Breast epithelium (tissue), 4 donors: ENCODE measurements at regions not wholly inside any gene's neighbourhood (a gene's known extent, or its start where the extent isn't known, plus 50 kb on each side); places are given as distances from the start of the nearest gene placed in this dataset.

Source experiments
- DNase-seq, 2 donors: peaks; one replicate each; pipeline ENCODE4 v3.0.0-alpha.2; 2019; ENCODE audit warnings: low spot score in 2 of 2
- H3K27ac ChIP-seq, 2 donors: fragments of 200-600 bp; sonication (generic) in 1 of 2; one replicate each; pipeline ENCODE4 v1.5.1; 2016 to 2019; ENCODE audit warnings: mild to moderate bottlenecking in 1 of 2
- H3K27me3 ChIP-seq, 2 donors: fragments of 200-600 bp; sonication (generic) in 1 of 2; one replicate each; pipeline versions ENCODE4 v1.5.1 to v1.6.0; 2017 to 2019; ENCODE audit warnings: control low read depth in 1 of 2, mild to moderate bottlenecking in 1 of 2
- H3K36me3 ChIP-seq: fragments of 200-600 bp; one replicate; pipeline ENCODE4 v1.5.1; 2019
- H3K4me1 ChIP-seq, 2 donors: fragments of 200-600 bp; sonication (generic); one replicate each; pipeline ENCODE4 v1.5.1; 2016 to 2019; ENCODE audit warnings: control low read depth in 1 of 2
- H3K4me3 ChIP-seq, 3 donors: fragments of 200-600 bp; sonication (generic); 1 replicate in 2 of 3; 2 replicates in 1 of 3; pipeline ENCODE4 v1.5.1; 2016 to 2019; ENCODE audit warnings: mild to moderate bottlenecking in 3 of 3, moderate library complexity in 2 of 3
- H3K9me3 ChIP-seq, 2 donors: fragments of 200-600 bp; sonication (generic) in 1 of 2; one replicate each; pipeline ENCODE4 v1.5.1; 2016 to 2019; ENCODE audit warnings: control low read depth in 1 of 2
- POLR2A ChIP-seq: fragments of 450-650 bp; IDR thresholded peaks from one replicate; pipeline ENCODE4 v1.6.1; 2016; ENCODE audit warnings: antibody characterized with exemption, mild to moderate bottlenecking, moderate library complexity
- POLR2AphosphoS5 ChIP-seq, 3 donors: sonication (generic); formaldehyde crosslinking; IDR thresholded peaks; one replicate each; pipeline ENCODE4 v1.6.1; 2017; ENCODE audit warnings: antibody characterized with exemption in 3 of 3
- intact Hi-C: fragments of 100-400 bp; cut with DNase I; formaldehyde crosslinking; loops from one replicate; pipeline ENCODE4 v1.15.1; 2023; ENCODE audit warnings: low total_unique reads
- TF ChIP-seq, protein P1 (sequence below), 3 donors: fragments of 450-650 bp; IDR thresholded peaks; one replicate each; pipeline ENCODE4 v1.5.1; 2016 to 2017; ENCODE audit warnings: antibody characterized with exemption in 3 of 3, mild to moderate bottlenecking in 3 of 3, moderate library complexity in 3 of 3

DNA sequence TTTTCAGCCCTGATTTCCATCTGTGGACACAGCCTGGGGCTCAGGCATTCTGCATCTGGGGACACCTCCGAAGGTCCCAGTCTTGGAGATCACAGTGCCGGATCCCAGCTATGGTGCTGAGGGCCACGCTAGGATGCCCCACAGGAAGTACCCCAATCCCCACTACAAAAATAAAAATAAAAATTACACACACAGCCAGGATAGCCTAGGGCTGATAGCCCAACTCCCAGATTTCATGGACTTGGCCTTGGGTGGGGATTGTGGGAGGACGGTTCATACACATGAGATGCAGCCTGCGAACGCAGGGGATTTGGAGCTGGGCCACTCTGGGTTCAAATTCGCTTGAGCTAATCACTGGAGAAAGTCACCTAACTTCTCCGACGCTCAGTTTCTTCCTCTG is 237.7 kb downstream of the BUD13 start:
- no peaks in the 10 kb centered on the region for H3K36me3 ChIP-seq
- TF ChIP-seq, protein P1, sequence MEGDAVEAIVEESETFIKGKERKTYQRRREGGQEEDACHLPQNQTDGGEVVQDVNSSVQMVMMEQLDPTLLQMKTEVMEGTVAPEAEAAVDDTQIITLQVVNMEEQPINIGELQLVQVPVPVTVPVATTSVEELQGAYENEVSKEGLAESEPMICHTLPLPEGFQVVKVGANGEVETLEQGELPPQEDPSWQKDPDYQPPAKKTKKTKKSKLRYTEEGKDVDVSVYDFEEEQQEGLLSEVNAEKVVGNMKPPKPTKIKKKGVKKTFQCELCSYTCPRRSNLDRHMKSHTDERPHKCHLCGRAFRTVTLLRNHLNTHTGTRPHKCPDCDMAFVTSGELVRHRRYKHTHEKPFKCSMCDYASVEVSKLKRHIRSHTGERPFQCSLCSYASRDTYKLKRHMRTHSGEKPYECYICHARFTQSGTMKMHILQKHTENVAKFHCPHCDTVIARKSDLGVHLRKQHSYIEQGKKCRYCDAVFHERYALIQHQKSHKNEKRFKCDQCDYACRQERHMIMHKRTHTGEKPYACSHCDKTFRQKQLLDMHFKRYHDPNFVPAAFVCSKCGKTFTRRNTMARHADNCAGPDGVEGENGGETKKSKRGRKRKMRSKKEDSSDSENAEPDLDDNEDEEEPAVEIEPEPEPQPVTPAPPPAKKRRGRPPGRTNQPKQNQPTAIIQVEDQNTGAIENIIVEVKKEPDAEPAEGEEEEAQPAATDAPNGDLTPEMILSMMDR (IDR thresholded peaks at IDR 0.05), result no peak
- TF ChIP-seq POLR2AphosphoS5 (IDR thresholded peaks at IDR 0.05), result no peak
- TF ChIP-seq POLR2A, result no peak
- intact Hi-C loops, result no loop called here

DNA sequence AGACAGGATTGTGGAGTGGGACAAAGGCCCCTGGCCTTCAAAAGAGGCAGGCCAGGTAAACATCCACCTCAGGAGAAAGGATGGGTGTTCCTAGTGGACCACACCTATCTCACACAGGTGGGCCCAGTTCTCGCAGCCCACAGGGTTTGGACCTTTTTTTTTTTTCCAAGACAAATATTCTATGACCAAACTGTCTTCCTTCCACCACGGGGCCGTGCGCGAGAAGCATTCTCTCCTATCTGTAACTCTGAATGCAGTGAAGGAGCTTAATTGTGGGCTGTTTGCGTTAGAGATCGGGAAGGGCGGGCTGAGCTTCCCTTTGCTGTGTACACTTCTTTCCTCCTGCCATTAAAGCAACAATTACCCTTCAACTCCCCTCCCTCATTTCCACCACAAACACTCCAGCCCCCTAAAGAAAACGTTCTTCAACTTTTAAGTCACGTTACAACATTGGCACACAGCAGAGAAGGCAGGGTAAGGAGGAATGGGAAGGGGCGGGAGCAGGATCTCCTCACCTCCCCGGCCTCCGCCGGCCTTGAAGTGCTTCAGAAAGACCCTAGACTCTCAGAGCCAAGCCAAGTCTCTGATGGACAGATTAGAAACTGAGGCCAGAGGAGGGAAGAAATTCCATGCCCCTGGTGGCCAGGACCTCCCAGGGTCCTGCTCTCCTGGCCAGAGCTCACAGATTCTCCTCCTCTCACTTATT is 238.4 kb downstream of the BUD13 start:
- Histone ChIP-seq H3K4me3 (no peak overlapping the region), H3K4me1 (no peaks in the 10 kb centered on the region), H3K36me3 (no peaks in the 10 kb centered on the region), H3K27ac (no peak overlapping the region), H3K27me3 (peaks cover 0 to 19% of the 10 kb centered on the region in 2 donors), H3K9me3 (peaks cover 3 to 13% of the 10 kb centered on the region in 2 donors)
- intact Hi-C loops, result no loop called here
- TF ChIP-seq POLR2A (no peak), POLR2AphosphoS5 (IDR thresholded peaks at IDR 0.05) (no peak)
- TF ChIP-seq, protein P1 (IDR thresholded peaks at IDR 0.05), result no peak
- no peak for DNase-seq

More for the DNA sequence above, 237.7 kb downstream of the BUD13 start:
- Histone ChIP-seq H3K4me1 (no peaks in the 10 kb centered on the region), H3K9me3 (peaks cover 5 to 20% of the 10 kb centered on the region in 2 donors), H3K4me3 (no peak overlapping the region), H3K27ac (no peak overlapping the region), H3K27me3 (peaks cover 0 to 19% of the 10 kb centered on the region in 2 donors)
- DNase-seq, result no peak

DNA sequence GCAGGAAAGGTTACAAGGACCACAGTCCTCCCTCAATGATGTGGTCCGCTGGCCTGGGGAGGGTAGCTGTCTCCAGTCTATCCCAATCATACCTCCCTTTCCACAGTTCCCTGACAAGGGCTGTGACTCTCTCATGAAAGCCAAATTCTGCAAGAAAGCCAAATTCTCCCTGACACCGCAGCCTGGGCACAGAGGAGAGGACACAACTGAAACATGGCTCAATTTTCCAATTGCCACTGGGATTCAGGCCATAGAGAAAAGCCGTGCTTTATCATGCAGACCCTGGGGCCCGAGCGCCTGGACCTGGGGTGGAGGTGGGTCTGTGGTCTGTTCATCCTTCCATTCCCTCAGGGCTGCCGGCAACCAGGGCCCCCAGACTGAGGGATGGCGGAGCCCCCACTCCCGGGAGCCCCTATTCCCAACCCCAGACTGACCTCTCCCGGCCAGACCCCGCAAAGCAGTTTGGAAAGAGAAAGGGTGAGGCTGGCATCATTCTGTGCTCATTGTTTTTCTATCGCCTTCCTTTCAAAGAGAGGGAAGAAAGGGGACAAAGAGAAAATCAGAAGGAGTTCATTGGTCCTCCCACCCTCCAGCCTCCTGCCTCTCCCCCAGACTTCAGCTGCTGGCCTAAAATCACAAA is 239.5 kb downstream of the BUD13 start:
- H3K36me3 ChIP-seq, result no peaks in the 10 kb centered on the region
- no peak overlapping the region for H3K4me3 ChIP-seq
- DNase-seq, result no peak
- no peaks in the 10 kb centered on the region for H3K4me1 ChIP-seq
- intact Hi-C loops, result no loop called here
- peaks cover 0 to 4% of the 10 kb centered on the region in 2 donors for H3K9me3 ChIP-seq
- no peak for TF ChIP-seq POLR2A
- TF ChIP-seq, protein P1 (IDR thresholded peaks at IDR 0.05), result no peak
- TF ChIP-seq POLR2AphosphoS5 (IDR thresholded peaks at IDR 0.05), result no peak
- no peak overlapping the region for H3K27ac ChIP-seq
- peaks cover 0 to 19% of the 10 kb centered on the region in 2 donors for H3K27me3 ChIP-seq

DNA sequence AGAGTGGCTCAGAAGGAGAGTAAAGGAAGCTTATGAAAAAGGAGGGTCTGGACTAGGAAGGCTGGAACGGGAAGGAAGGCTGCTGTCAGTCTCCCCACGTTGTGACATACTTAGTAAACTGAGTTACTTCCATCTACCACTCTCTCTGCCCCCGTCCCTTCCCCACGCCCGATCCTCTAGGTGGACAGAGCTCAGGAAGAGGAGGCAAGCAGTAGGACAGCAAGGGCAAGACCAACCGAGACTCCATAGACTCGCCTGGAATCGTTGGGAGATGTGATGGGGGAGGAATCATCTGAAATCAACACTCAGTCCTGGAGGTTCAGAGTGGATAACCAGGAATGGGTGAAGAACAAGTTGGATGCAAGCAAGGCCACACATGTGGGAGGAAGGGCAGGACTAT is 240.7 kb downstream of the BUD13 start:
- H3K27ac ChIP-seq, result no peak overlapping the region
- H3K36me3 ChIP-seq, result no peaks in the 10 kb centered on the region
- H3K4me1 ChIP-seq, result no peaks in the 10 kb centered on the region
- TF ChIP-seq POLR2AphosphoS5 (IDR thresholded peaks at IDR 0.05), result no peak
- TF ChIP-seq POLR2A, result no peak
- TF ChIP-seq, protein P1 (IDR thresholded peaks at IDR 0.05), result no peak
- peaks cover 0 to 14% of the 10 kb centered on the region in 2 donors for H3K27me3 ChIP-seq
- H3K4me3 ChIP-seq, result no peak overlapping the region
- peaks cover 0 to 4% of the 10 kb centered on the region in 2 donors for H3K9me3 ChIP-seq
- no peak for DNase-seq
- intact Hi-C loops, result no loop called here

DNA sequence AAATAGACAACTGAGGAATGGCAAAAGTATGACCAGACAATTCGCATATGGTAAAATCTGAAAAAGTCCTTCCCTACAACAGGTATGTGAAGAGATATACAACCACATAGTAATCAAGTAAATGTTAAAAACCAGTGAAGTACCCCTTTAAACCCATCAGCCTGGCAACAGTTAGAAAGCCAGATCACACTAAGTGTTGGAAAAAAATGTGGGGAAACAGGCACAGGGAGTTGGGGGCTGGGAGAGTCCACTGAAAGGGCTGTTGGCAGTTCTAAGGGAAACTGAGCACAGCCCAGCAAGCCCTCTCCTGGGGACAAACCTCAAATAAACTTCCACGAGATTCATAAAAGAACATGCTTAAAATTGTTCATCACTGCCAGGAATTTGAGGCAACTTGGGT is 242.1 kb downstream of the BUD13 start:
- H3K27me3 ChIP-seq, result peaks cover 0 to 13% of the 10 kb centered on the region in 2 donors
- intact Hi-C loops, result no loop called here
- TF ChIP-seq POLR2A, result no peak
- TF ChIP-seq, protein P1 (IDR thresholded peaks at IDR 0.05), result no peak
- no peak for TF ChIP-seq POLR2AphosphoS5 (IDR thresholded peaks at IDR 0.05)
- no peak overlapping the region for H3K27ac ChIP-seq
- H3K4me3 ChIP-seq, result no peak overlapping the region
- no peaks in the 10 kb centered on the region for H3K4me1 ChIP-seq
- no peak for DNase-seq
- H3K9me3 ChIP-seq, result peaks cover 0 to 4% of the 10 kb centered on the region in 2 donors
- H3K36me3 ChIP-seq, result no peaks in the 10 kb centered on the region
